VCaP (cell line): ENCODE measurements at regions not wholly inside any gene's neighbourhood (a gene's known extent, or its start where the extent isn't known, plus 50 kb on each side); places are given as distances from the start of the nearest gene placed in this dataset.

Source experiments
- H3K27ac ChIP-seq: fragments of 450-650 bp; 2 replicates; pipeline ENCODE4 v1.5.1; 2017
- TF ChIP-seq, protein P1 (sequence below): fragments of 450-650 bp; conservative IDR thresholded peaks from 2 replicates; pipeline ENCODE4 v1.5.1; 2017; ENCODE audit warnings: mild to moderate bottlenecking, moderate library complexity

DNA sequence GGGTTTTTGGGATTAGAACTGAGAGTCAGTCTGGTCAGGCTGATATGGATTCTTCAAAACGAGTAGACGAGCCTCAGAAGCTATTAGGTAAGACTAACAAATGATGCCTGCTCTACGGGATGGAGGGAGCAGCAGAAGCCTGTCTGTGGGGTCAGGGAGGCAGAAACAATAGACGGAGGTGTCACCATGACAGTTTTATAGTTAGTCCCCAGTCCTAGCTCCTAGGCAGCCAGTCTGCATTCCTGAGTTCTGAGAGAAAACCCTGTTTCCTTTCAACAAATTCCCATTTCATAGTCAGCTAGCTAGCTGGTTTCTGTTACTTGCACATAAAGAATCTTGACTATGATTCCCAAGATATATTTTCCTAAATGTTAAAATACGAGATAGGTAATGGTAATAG, 542.1 kb downstream of the PID1 start:
- TF ChIP-seq, protein P1, sequence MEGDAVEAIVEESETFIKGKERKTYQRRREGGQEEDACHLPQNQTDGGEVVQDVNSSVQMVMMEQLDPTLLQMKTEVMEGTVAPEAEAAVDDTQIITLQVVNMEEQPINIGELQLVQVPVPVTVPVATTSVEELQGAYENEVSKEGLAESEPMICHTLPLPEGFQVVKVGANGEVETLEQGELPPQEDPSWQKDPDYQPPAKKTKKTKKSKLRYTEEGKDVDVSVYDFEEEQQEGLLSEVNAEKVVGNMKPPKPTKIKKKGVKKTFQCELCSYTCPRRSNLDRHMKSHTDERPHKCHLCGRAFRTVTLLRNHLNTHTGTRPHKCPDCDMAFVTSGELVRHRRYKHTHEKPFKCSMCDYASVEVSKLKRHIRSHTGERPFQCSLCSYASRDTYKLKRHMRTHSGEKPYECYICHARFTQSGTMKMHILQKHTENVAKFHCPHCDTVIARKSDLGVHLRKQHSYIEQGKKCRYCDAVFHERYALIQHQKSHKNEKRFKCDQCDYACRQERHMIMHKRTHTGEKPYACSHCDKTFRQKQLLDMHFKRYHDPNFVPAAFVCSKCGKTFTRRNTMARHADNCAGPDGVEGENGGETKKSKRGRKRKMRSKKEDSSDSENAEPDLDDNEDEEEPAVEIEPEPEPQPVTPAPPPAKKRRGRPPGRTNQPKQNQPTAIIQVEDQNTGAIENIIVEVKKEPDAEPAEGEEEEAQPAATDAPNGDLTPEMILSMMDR: no peak

DNA sequence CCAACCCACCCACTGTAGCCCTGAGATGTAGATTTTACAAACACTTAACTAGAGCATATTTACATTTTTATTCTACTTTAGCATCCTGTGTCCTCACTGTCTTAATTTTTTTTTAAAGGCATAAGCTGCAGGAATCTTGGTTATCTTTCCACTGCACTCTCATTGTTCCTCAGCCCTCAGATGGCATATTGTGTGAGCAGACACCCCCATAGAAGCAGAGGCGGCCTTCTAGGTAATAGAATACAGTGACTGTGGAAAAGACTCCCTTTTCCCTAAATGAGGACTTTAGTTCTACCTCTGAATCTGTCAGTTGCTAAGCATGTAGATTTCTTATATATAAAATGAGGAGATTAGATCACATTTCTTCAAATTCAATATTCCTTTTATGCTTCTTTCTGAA, 543.5 kb upstream of the SPHKAP start:
- TF ChIP-seq, protein P1: no peak
- H3K27ac ChIP-seq: no peak overlapping the region

More for the DNA sequence above, 542.1 kb downstream of the PID1 start:
- H3K27ac ChIP-seq: no peak overlapping the region

DNA sequence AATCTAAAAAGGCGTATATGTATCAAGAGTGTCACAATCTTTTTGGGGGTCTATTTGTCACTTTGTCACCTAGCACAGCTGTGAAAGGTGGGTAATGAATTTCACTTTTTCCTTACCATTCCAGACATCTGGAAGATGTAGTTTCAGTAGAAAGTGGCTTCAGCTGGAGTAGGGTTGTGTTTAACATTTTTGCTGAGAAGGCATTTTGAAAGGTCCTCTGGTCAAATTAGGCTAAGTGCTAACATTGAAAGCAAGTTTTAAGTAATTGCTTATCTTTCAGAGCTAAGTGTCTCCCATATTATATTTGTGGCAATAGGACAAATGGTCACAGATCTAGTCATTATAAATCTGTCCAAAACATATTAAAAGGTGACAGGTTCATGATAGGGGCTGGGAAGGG, 542.1 kb upstream of the SPHKAP start:
- TF ChIP-seq, protein P1: no peak
- H3K27ac ChIP-seq: no peak overlapping the region

DNA sequence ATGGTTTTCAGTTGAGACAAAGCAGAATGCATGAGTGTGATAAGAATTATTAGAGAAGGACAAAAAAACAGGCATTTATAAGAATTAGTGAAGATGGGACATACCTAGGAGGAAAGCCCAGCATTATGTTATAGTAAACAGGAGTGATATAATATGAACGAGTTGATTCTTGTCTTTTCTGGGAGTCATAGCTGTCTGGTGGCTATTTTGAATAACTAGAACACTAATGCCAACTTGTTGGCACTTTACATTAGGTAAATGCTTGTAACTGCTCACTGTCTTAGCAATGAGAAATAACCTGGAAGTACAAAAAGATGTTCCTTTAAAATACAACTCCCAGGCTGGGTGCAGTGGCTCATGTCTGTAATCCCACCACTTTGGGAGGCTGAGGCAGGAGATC, 540.8 kb upstream of the SPHKAP start:
- TF ChIP-seq, protein P1: no peak
- no peak overlapping the region for H3K27ac ChIP-seq

DNA sequence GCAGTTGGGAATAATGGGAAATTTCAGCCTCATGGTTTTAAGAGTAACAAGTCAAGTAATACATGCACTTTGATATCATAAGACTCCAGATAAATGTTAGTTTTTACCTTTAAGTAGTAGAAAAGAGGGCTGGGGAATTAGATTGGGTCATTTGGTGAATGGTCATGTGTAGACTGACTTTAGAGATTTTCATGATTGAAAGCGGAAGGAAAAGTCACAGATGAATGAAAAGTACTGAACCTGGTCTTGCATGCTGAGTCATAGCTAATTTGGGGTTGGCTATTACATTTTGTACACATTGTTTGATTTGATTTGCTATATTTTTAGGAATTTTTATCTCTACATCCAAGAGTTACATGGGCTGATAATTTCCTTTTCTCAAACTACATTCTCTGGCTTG, 539.4 kb upstream of the SPHKAP start:
- no peak overlapping the region for H3K27ac ChIP-seq
- TF ChIP-seq, protein P1: no peak

DNA sequence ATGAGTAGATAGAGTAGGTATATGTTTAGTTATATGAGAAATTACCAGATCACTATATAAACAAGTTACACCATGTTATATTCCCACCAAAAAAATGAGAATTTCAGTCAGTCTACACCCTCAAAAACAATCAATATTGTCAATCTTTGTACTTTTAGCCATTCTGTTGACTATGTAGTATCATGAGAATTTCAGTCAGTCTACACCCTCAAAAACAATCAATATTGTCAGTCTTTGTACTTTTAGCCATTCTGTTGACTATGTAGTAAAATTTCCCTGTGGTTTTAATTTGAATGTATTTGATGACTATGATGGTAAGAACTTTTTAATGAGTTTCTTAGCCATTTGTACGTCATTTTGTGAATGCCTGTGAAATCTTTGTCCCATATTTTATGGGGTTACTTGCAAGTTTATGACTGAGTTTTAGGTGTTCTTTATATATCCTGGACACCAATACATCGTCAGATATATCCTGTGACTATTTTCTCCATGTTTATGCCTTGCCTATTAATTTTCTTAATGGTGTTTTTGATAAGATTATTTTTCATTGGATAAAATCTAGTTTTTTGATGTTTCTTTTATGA, 528.4 kb upstream of the SPHKAP start:
- H3K27ac ChIP-seq: no peak overlapping the region
- TF ChIP-seq, protein P1: no peak

DNA sequence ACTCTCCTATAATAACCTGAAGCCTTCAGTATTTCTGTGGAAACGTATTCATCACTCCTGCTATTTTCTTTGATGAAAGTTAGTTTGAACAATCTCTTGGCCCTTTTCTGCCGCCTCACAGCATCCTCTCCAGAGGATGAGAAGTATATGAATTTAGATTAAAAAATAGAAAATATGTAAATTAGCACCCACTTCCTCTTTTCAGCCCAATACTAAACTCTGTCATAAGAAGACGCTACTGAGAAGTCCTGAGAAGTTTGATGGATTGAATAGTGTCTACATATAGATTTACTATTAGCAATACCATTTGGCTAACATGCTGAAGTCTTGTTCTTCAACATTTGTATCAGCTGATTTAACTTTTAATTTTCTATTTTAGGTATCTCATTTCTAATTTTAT, 526.4 kb upstream of the SPHKAP start:
- TF ChIP-seq, protein P1: no peak
- H3K27ac ChIP-seq: no peak overlapping the region

DNA sequence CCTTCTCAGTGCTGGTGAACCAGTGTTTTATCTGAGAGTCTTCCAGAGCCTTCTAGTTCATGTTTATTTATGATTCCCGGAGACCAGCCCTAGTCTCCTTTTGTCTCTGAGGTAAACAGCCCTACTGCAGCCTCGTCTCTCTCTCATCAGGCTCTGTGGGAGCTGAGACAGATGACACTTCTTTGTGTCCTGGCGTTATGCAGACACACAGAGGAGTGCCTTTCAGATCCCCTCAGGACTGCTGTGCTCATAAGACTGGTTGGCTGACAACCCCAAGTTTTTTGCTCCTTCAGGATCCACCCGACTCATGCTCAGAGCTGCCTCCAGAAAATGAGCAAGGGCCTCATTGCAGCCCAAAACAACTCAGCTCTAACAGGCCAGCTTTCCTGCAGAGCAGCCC, 523.8 kb upstream of the SPHKAP start:
- TF ChIP-seq, protein P1: no peak
- no peak overlapping the region for H3K27ac ChIP-seq
